Choroid plexus epithelial cell (primary cell): ENCODE measurements at regions not wholly inside any gene's neighbourhood (a gene's known extent, or its start where the extent isn't known, plus 50 kb on each side); places are given as distances from the start of the nearest gene placed in this dataset.

Source experiments
- DNase-seq: peaks from one replicate; pipeline ENCODE4 v3.0.0-alpha.2; 2010; ENCODE audit warnings: low read depth
- H3K4me3 ChIP-seq: 2 replicates; pipeline ENCODE4 v1.5.1; 2011; ENCODE audit warnings: low read depth, mild to moderate bottlenecking, control low read depth, low read length, moderate library complexity
- CTCF ChIP-seq: conservative IDR thresholded peaks from 2 replicates; pipeline ENCODE4 v1.5.1; 2011; ENCODE audit warnings: low read depth, mild to moderate bottlenecking, control low read depth, inconsistent platforms, low read length, moderate library complexity

- H3K4me3 ChIP-seq: no peak overlapping the region
- no peak for DNase-seq
- TF ChIP-seq CTCF: no peak
These were observed 226.0 kb upstream of the ANO3 start for GRCh38 chr11:26105762-26106423.

- H3K4me3 ChIP-seq: no peak overlapping the region
- DNase-seq: no peak
- no peak for TF ChIP-seq CTCF
These were observed 225.2 kb upstream of the ANO3 start for GRCh38 chr11:26106726-26107125.

GRCh38 chr11:26109658-26110368, 222.1 kb upstream of the ANO3 start:
- no peak overlapping the region for H3K4me3 ChIP-seq
- no peak for DNase-seq
- no peak for TF ChIP-seq CTCF

- TF ChIP-seq CTCF: no peak
- DNase-seq: no peak
- no peak overlapping the region for H3K4me3 ChIP-seq
These were observed 219.7 kb upstream of the ANO3 start for GRCh38 chr11:26112264-26112663.

GRCh38 chr11:26121466-26121865, 210.5 kb upstream of the ANO3 start:
- H3K4me3 ChIP-seq: no peak overlapping the region
- no peak for TF ChIP-seq CTCF
- no peak for DNase-seq

- DNase-seq: no peak
- TF ChIP-seq CTCF: no peak
- H3K4me3 ChIP-seq: no peak overlapping the region
These were observed 205.2 kb upstream of the ANO3 start for GRCh38 chr11:26126741-26127140.

GRCh38 chr11:26127336-26127735, 204.6 kb upstream of the ANO3 start:
- no peak overlapping the region for H3K4me3 ChIP-seq
- TF ChIP-seq CTCF: no peak
- DNase-seq: no peak
